Endothelial cell of umbilical vein (primary cell): ENCODE measurements at regions not wholly inside any gene's neighbourhood (a gene's known extent, or its start where the extent isn't known, plus 50 kb on each side); places are given as distances from the start of the nearest gene placed in this dataset.

Source experiments
- BruUV-seq: library from RNA; stranded (reverse); fragments of 400-500 nt; replicated peaks from 2 replicates; lab custom pipeline; 2021; lab: Mats Ljungman, UMichigan
- CTCF ChIA-PET: fragments of 300-600, 350-600 bp; sonication (Branson Sonifier 250); formaldehyde crosslinking; loops from one replicate; lab custom pipeline; 2021; ENCODE audit warnings: antibody characterized with exemption, inconsistent platforms; lab: Charles Lee
- POLR2A ChIA-PET: fragments of 300-600, 350-600 bp; sonication (Branson Sonifier 250); formaldehyde crosslinking; loops from one replicate; lab custom pipeline; 2021; ENCODE audit warnings: antibody characterized with exemption, inconsistent platforms; lab: Charles Lee
- DNase-seq: peaks from one replicate; pipeline ENCODE4 v3.0.0-alpha.2; 2011; ENCODE audit warnings: low read depth, low spot score
- FAIRE-seq: peaks from 2 replicates; lab custom pipeline; 2011; peaks lifted over from hg19 to GRCh38; lab: Jason Lieb, UNC
- H2AFZ ChIP-seq: 2 replicates; pipeline ENCODE4 v1.6.0; 2012; ENCODE audit warnings: low read depth, low read length, control low read depth, inconsistent platforms
- H3K27ac ChIP-seq: 2 replicates; pipeline ENCODE4 v1.5.1; 2011; ENCODE audit warnings: low read depth, mild to moderate bottlenecking, control low read depth, low read length, moderate library complexity; ENCODE audit not compliant: insufficient read depth
- H3K27me3 ChIP-seq, 2 experiments: 2 replicates each; pipeline versions ENCODE4 v1.6.0 to v1.6.1; 2011; ENCODE audit warnings: low read length in 2 of 2, mixed read lengths in 1 of 2; ENCODE audit not compliant: control insufficient read depth in 2 of 2, insufficient read depth in 2 of 2
- H3K36me3 ChIP-seq, 2 experiments: 2 replicates in 1 of 2; 3 replicates in 1 of 2; pipeline ENCODE4 v1.5.1; 2011; ENCODE audit warnings: low read length in 2 of 2, mild to moderate bottlenecking in 1 of 2, moderate library complexity in 1 of 2; ENCODE audit not compliant: control insufficient read depth in 2 of 2, insufficient read depth in 2 of 2; ENCODE audit errors: extremely low read depth in 1 of 2
- H3K4me1 ChIP-seq: 3 replicates; pipeline ENCODE4 v1.5.1; 2011; ENCODE audit warnings: mild to moderate bottlenecking, low read length; ENCODE audit not compliant: control insufficient read depth, insufficient read depth; ENCODE audit errors: extremely low read depth
- H3K4me2 ChIP-seq: 2 replicates; pipeline ENCODE4 v1.6.1; 2011; ENCODE audit warnings: low read length, control low read depth, mixed read lengths; ENCODE audit not compliant: insufficient read depth
- H3K4me3 ChIP-seq, 3 experiments: fragments of 200-600 bp in 1 of 3; sonication (generic), shearing (Covaris generic) in 1 of 3; replicated peaks in 1 of 3; 2 replicates each; pipeline ENCODE4 v1.5.1; 2011 to 2016; ENCODE audit warnings: control low read depth in 3 of 3, low read length in 3 of 3, mild to moderate bottlenecking in 2 of 3, inconsistent platforms in 1 of 3, low read depth in 1 of 3, moderate library complexity in 1 of 3; ENCODE audit not compliant: insufficient read depth in 1 of 3
- H3K79me2 ChIP-seq: 2 replicates; pipeline ENCODE4 v1.6.0; 2012; ENCODE audit warnings: low read length, inconsistent platforms; ENCODE audit not compliant: control insufficient read depth, insufficient read depth
- H3K9ac ChIP-seq: replicated peaks from 2 replicates; pipeline ENCODE3; 2011; ENCODE audit warnings: low read length, control low read depth; ENCODE audit not compliant: insufficient read depth; ENCODE audit errors: extremely low read depth
- H3K9me1 ChIP-seq: replicated peaks from 3 replicates; pipeline ENCODE4 v1.6.0; 2011; ENCODE audit warnings: mild to moderate bottlenecking, low read length; ENCODE audit not compliant: control insufficient read depth, insufficient read depth; ENCODE audit errors: extremely low read depth
- H3K9me3 ChIP-seq: replicated peaks from 2 replicates; pipeline ENCODE4 v1.5.1; 2012; ENCODE audit warnings: low read length, inconsistent platforms; ENCODE audit not compliant: control insufficient read depth, insufficient read depth
- H4K20me1 ChIP-seq: replicated peaks from 2 replicates; pipeline ENCODE3; 2011; ENCODE audit warnings: mild to moderate bottlenecking, low read length; ENCODE audit not compliant: control insufficient read depth, insufficient read depth; ENCODE audit errors: extremely low read depth
- CTCF ChIP-seq, 2 donors: IDR thresholded peaks; 1 replicate in 1 of 2; 2 replicates in 1 of 2; pipeline ENCODE4 v1.5.1; 2011; ENCODE audit warnings: low read length in 2 of 2, mild to moderate bottlenecking in 2 of 2, moderate library complexity in 2 of 2, control low read depth in 1 of 2, inconsistent platforms in 1 of 2, low read depth in 1 of 2; ENCODE audit not compliant: insufficient read depth in 1 of 2; ENCODE audit errors: extremely low read depth in 1 of 2
- EZH2 ChIP-seq: IDR thresholded peaks from 2 replicates; pipeline ENCODE4 v1.6.1; 2012; ENCODE audit warnings: borderline replicate concordance, low read depth, mild to moderate bottlenecking, moderate library complexity, low read length, inconsistent platforms; ENCODE audit not compliant: severe bottlenecking
- FOS ChIP-seq: IDR thresholded peaks from 2 replicates; pipeline ENCODE4 v1.6.1; 2011; ENCODE audit warnings: mild to moderate bottlenecking, low read length, moderate library complexity, borderline replicate concordance; ENCODE audit not compliant: insufficient read depth
- GATA2 ChIP-seq: IDR thresholded peaks from 2 replicates; pipeline ENCODE4 v1.7.0; 2011; ENCODE audit warnings: low read depth, mild to moderate bottlenecking, moderate library complexity, mixed read lengths, low read length; ENCODE audit not compliant: insufficient read length, insufficient read depth
- JUN ChIP-seq: IDR thresholded peaks from 2 replicates; pipeline ENCODE4 v1.6.1; 2011; ENCODE audit warnings: borderline replicate concordance, low read depth; ENCODE audit not compliant: insufficient read length, insufficient read depth
- MAX ChIP-seq: IDR thresholded peaks from 2 replicates; pipeline ENCODE4 v1.6.1; 2011; ENCODE audit not compliant: insufficient read depth, insufficient read length
- MYC ChIP-seq: IDR thresholded peaks from one replicate; pipeline ENCODE4 v1.6.1; 2011; ENCODE audit warnings: mild to moderate bottlenecking, low read depth, low read length
- POLR2A ChIP-seq: IDR thresholded peaks from 2 replicates; pipeline ENCODE4 v1.6.1; 2012; ENCODE audit warnings: low read depth, mild to moderate bottlenecking, control low read depth, low read length
- POLR2AphosphoS5 ChIP-seq: IDR thresholded peaks from 2 replicates; pipeline ENCODE4 v1.6.1; 2012; ENCODE audit warnings: low read depth, mild to moderate bottlenecking, control low read depth, low read length, moderate library complexity; ENCODE audit not compliant: insufficient read depth
- dilution Hi-C: fragments of 300-500 bp; cut with MboI; formaldehyde crosslinking; loops from one replicate; pipeline ENCODE4 v1.15.0; 2019; ENCODE audit warnings: low sequenced_read_pairs; ENCODE audit not compliant: extremely low pct_ligation_motif_present
- intact Hi-C: fragments of 100-400 bp; cut with micrococcal nuclease; formaldehyde crosslinking; loops from one replicate; pipeline ENCODE4 v1.10.0; 2022

GRCh38 chr3:132246212-132246611 lies 71.0 kb upstream of the ACP3 start:
- Histone ChIP-seq H2AFZ (no peak overlapping the region), H3K4me2 (no peak overlapping the region), H4K20me1 (no peaks in the 10 kb centered on the region), H3K27ac (no peak overlapping the region), H3K4me1 (no peaks in the 10 kb centered on the region), H3K36me3 (no peaks in the 10 kb centered on the region), H3K9me1 (no peaks in the 10 kb centered on the region), H3K79me2 (no peaks in the 10 kb centered on the region), H3K27me3 (peaks cover 0 to 7% of the 10 kb centered on the region in 2 experiments), H3K4me3 (no peak overlapping the region), H3K9ac (no peak overlapping the region), H3K9me3 (no peaks in the 10 kb centered on the region)
- no peak for DNase-seq
- POLR2A ChIA-PET, result no interaction called here
- intact Hi-C loops (no loop called here), dilution Hi-C loops (no loop called here)
- no peak for FAIRE-seq
- CTCF ChIA-PET, result interaction anchor here (0.8 to 3.3 kb wide), 4 partner anchors 13 to 106 kb away, joined by 3 to 10 read pairs (median 4); no protein-coding TSS in a partner anchor
- TF ChIP-seq EZH2 (no peak), MAX (no peak), POLR2AphosphoS5 (no peak), JUN (no peak), FOS (no peak), GATA2 (no peak), MYC (no peak), POLR2A (no peak), CTCF (IDR thresholded peaks at IDR 0.05; ENCODE audit: extremely low read depth in 1 of 2, insufficient read depth in 1 of 2, low read depth in 1 of 2, low read length in 2 of 2) (no peak)
- no TSS peak for BruUV-seq
